ENCODE measurements at regions not wholly inside any gene's neighbourhood (a gene's known extent, or its start where the extent isn't known, plus 50 kb on each side); places are given as distances from the start of the nearest gene placed in this dataset.
"Not testable (repeated sequence)": the region's sequence is repeated elsewhere in the genome, so short reads cannot be mapped to it uniquely, and the experiment has no call there.

DNA sequence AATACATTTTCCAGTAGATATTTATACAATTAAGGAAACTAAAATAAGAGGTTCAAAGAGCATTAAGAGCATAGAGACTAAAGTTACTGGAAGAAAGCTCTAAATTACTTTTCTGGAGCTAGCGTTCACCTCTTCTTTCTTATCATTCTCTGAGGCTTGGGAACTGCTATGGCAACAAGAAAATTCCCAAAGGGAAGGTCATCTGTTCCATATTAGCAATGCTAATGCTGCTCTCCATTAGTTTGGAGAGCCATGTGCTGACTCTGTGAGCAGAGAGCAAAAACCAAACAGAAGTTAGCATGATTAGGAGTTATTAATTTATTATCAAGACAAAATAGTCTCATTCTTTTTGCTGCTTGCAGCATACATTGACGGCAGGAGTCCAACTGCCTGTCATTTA is 143.1 kb upstream of the SLC16A7 start:
- Histone ChIP-seq H3K27ac (ENCODE audit: low read depth, low read length) (no peak overlapping the region), H3K4me3 (ENCODE audit: low read depth in 1 of 2, low read length in 2 of 2) (no peak overlapping the region), H3K27me3 (ENCODE audit: control insufficient read depth in 1 of 2, insufficient read depth in 2 of 2, low read length in 2 of 2) (no peaks in the 10 kb centered on the region), H3K9me3 (ENCODE audit: low read length) (no peaks in the 10 kb centered on the region), H3K4me1 (ENCODE audit: insufficient read depth, low read length) (no peaks in the 10 kb centered on the region), H3K36me3 (ENCODE audit: insufficient read depth, low read length) (no peaks in the 10 kb centered on the region), H3K9ac (ENCODE audit: low read length) (no peak overlapping the region)

DNA sequence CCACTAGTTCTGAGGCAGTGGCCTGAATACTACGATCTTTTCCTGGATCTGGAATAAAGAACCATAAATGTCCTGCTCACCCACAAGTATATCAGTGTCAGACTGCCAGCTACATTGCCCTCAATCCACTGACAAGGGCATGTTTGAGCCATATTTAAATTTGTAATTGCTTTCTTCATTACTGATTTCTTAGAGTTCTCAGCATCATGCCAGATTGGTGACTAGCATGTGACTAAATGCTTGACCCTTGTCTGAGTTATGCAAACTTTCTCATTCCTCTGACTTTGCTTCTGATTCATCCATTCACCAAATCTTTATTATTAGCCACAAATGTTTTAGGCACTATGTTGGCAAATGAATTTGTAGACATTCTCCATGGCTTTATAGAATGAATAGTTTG is 143.6 kb upstream of the SLC16A7 start:
- no peaks in the 10 kb centered on the region for H3K4me1 ChIP-seq (ENCODE audit: insufficient read depth, low read length)
- no peak overlapping the region for H3K27ac ChIP-seq (ENCODE audit: low read depth, low read length)
- H3K27me3 ChIP-seq (ENCODE audit: control insufficient read depth in 1 of 2, insufficient read depth in 2 of 2, low read length in 2 of 2), result no peaks in the 10 kb centered on the region
- H3K4me3 ChIP-seq (ENCODE audit: low read depth in 1 of 2, low read length in 2 of 2), result no peak overlapping the region
- no peak overlapping the region for H3K9ac ChIP-seq (ENCODE audit: low read length)
- H3K36me3 ChIP-seq (ENCODE audit: insufficient read depth, low read length), result no peaks in the 10 kb centered on the region
- H3K9me3 ChIP-seq (ENCODE audit: low read length), result no peaks in the 10 kb centered on the region

DNA sequence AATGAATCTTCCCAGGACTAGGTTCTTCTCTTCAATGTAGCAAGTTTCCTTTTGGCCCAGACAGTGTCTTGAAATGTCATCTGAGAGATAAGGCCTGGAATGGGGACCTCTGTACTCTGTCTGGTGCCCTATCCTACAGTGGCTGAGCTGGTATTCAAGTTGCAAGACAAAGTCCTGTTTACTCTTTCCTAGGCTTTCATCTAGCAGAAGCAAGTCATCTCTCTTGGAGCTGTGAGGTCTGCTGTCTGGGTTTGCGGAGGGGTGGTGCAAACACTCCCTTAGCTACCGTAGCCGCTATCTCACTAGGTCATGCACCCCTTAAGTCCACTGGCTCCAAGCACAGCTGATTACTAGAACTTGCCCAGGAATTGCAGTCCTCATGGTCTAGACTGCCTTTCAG is 149.7 kb upstream of the SLC16A7 start:
- no peaks in the 10 kb centered on the region for H3K27me3 ChIP-seq (ENCODE audit: control insufficient read depth in 1 of 2, insufficient read depth in 2 of 2, low read length in 2 of 2)
- no peak overlapping the region for H3K4me3 ChIP-seq (ENCODE audit: low read depth in 1 of 2, low read length in 2 of 2)
- no peaks in the 10 kb centered on the region for H3K4me1 ChIP-seq (ENCODE audit: insufficient read depth, low read length)
- H3K9ac ChIP-seq (ENCODE audit: low read length), result no peak overlapping the region
- H3K27ac ChIP-seq (ENCODE audit: low read depth, low read length), result no peak overlapping the region
- H3K9me3 ChIP-seq (ENCODE audit: low read length), result no peaks in the 10 kb centered on the region
- no peaks in the 10 kb centered on the region for H3K36me3 ChIP-seq (ENCODE audit: insufficient read depth, low read length)

DNA sequence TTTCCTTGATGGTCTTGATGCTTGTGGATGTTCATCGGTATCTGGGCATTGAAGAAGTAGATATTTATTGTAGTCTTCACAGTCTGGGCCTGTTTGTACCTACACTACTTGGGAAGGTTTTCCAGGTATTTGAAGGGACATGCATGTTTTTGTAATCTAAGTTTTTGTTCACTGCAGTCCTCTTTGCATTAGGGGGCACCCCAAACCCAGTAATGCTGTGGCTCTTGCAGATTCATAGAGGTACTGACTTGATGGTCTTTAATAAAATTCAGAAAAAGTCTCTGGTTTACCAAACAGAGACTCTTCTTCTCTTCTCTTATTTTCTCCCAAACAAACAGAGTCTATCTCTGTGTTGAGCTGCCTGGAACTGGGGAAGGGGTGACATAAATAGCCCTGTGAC is 150.9 kb upstream of the SLC16A7 start:
- Histone ChIP-seq H3K9ac (ENCODE audit: low read length) (no peak overlapping the region), H3K4me1 (ENCODE audit: insufficient read depth, low read length) (no peaks in the 10 kb centered on the region), H3K9me3 (ENCODE audit: low read length) (no peaks in the 10 kb centered on the region)

DNA sequence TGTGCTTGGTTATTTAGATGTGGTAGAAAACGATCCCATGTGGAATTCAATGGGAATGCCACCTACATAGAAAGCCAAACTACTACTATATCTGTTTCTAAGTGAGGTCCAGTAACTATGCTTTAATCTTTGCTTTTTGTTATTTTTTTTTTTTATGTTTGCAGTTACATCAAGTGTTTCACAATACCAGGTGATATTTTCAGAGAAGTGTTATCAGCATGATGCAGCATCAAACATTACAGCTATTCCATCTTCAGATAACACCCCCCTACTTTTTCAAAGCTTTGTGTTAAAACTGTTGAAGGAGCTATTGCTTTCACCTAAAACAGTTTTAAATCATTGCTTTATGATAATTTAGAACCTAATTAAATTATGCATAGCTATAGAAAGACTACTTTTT is 163.8 kb upstream of the SLC16A7 start:
- Histone ChIP-seq H3K27me3 (ENCODE audit: control insufficient read depth in 1 of 2, insufficient read depth in 2 of 2, low read length in 2 of 2) (no peaks in the 10 kb centered on the region), H3K9ac (ENCODE audit: low read length) (no peak overlapping the region), H3K4me3 (ENCODE audit: low read depth in 1 of 2, low read length in 2 of 2) (no peak overlapping the region), H3K9me3 (ENCODE audit: low read length) (no peaks in the 10 kb centered on the region), H3K27ac (ENCODE audit: low read depth, low read length) (no peak overlapping the region), H3K4me1 (ENCODE audit: insufficient read depth, low read length) (no peaks in the 10 kb centered on the region), H3K36me3 (ENCODE audit: insufficient read depth, low read length) (no peaks in the 10 kb centered on the region)

More for the DNA sequence above, 150.9 kb upstream of the SLC16A7 start:
- Histone ChIP-seq H3K4me3 (ENCODE audit: low read depth in 1 of 2, low read length in 2 of 2) (no peak overlapping the region), H3K36me3 (ENCODE audit: insufficient read depth, low read length) (no peaks in the 10 kb centered on the region), H3K27ac (ENCODE audit: low read depth, low read length) (no peak overlapping the region), H3K27me3 (ENCODE audit: control insufficient read depth in 1 of 2, insufficient read depth in 2 of 2, low read length in 2 of 2) (no peaks in the 10 kb centered on the region)

DNA sequence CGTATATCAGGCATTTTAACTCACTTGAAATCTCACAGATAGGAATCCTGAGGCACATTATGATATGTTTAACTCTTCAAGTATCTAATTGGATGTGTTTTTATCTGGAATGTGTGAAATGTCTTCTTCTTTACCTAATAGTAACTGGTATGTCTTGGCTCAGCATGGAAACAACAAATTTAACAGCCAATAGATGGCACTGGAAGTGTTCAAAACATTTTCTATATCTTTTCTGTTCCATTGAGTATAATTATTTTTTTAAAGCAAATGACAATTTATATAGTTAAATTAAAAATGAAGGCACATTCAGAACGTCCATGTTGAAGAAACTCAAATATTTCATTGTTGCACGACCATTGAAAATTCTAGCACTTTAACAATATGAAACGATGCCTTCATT is 164.6 kb upstream of the SLC16A7 start:
- H3K9ac ChIP-seq (ENCODE audit: low read length), result no peak overlapping the region

DNA sequence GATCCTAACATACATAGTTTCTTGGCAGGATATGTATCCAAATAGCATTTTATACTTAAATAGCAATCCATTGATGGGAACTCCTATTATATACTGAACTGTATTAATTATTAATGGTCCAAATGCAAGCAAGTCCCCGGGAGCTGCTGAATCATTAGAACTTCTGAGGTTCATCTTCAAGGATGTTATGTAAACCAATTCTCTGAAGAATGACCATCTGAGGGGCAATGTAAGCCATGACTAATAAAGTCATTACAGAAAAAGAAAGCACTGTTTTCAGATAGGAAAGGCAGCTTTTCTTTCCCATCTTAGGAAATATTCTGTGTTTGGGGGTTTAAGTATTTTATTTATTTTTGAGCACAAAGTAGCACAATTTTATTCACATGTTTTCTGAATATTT is 166.1 kb upstream of the SLC16A7 start:
- H3K9ac ChIP-seq (ENCODE audit: low read length), result no peak overlapping the region
- H3K4me1 ChIP-seq (ENCODE audit: insufficient read depth, low read length), result no peaks in the 10 kb centered on the region
- H3K36me3 ChIP-seq (ENCODE audit: insufficient read depth, low read length), result no peaks in the 10 kb centered on the region
- H3K4me3 ChIP-seq (ENCODE audit: low read depth in 1 of 2, low read length in 2 of 2), result no peak overlapping the region
- no peak overlapping the region for H3K27ac ChIP-seq (ENCODE audit: low read depth, low read length)
- H3K9me3 ChIP-seq (ENCODE audit: low read length), result no peaks in the 10 kb centered on the region
- no peaks in the 10 kb centered on the region for H3K27me3 ChIP-seq (ENCODE audit: control insufficient read depth in 1 of 2, insufficient read depth in 2 of 2, low read length in 2 of 2)

More for the DNA sequence above, 164.6 kb upstream of the SLC16A7 start:
- Histone ChIP-seq H3K4me3 (ENCODE audit: low read depth in 1 of 2, low read length in 2 of 2) (no peak overlapping the region), H3K27ac (ENCODE audit: low read depth, low read length) (no peak overlapping the region), H3K9me3 (ENCODE audit: low read length) (no peaks in the 10 kb centered on the region), H3K4me1 (ENCODE audit: insufficient read depth, low read length) (no peaks in the 10 kb centered on the region), H3K36me3 (ENCODE audit: insufficient read depth, low read length) (no peaks in the 10 kb centered on the region), H3K27me3 (ENCODE audit: control insufficient read depth in 1 of 2, insufficient read depth in 2 of 2, low read length in 2 of 2) (no peaks in the 10 kb centered on the region)

DNA sequence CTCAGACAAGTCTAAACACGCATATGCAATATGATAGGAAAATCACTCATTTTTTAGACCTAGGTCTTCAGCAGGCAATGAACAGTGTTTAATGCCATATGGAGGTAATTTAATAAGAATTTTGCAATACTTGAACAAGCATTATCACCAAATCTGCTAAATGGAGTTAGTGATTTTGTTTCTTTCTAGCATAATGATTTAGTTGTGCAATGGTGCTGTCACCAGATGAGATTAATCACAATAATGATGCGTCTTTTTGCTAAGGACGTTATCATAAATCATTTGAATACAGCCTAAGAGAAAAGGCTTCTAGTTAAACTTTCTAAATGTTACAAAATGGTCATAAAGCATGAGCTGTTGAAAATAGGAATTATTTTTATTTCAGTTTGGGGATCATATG is 170.0 kb upstream of the SLC16A7 start:
- no peaks in the 10 kb centered on the region for H3K27me3 ChIP-seq (ENCODE audit: control insufficient read depth in 1 of 2, insufficient read depth in 2 of 2, low read length in 2 of 2)
- no peaks in the 10 kb centered on the region for H3K9me3 ChIP-seq (ENCODE audit: low read length)
- H3K27ac ChIP-seq (ENCODE audit: low read depth, low read length), result no peak overlapping the region
- H3K36me3 ChIP-seq (ENCODE audit: insufficient read depth, low read length), result no peaks in the 10 kb centered on the region
- H3K4me1 ChIP-seq (ENCODE audit: insufficient read depth, low read length), result no peaks in the 10 kb centered on the region
- H3K9ac ChIP-seq (ENCODE audit: low read length), result no peak overlapping the region
- no peak overlapping the region for H3K4me3 ChIP-seq (ENCODE audit: low read depth in 1 of 2, low read length in 2 of 2)

DNA sequence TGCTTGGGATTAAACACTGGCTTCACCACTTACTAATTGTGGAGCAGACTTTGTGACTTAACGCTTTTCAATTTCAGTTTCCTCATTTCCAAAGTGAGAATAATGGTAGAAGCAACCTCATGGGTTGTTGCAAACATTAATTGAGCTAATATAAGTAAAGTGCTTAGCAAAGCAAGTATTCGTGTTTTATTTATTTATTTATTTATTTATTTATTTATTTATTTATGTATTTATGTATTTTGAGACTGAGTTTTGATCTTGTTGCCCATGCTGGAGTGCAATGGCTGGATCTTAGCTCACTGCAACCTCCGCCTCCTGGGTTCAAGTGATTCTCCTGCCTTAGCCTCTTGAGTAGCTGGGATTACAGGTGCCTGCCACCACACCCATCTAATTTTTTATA is 171.2 kb upstream of the SLC16A7 start:
- not testable (repeated sequence) for H3K27me3 ChIP-seq (ENCODE audit: control insufficient read depth in 1 of 2, insufficient read depth in 2 of 2, low read length in 2 of 2); H3K9me3 ChIP-seq (ENCODE audit: low read length); H3K4me1 ChIP-seq (ENCODE audit: insufficient read depth, low read length); H3K4me3 ChIP-seq (ENCODE audit: low read depth in 1 of 2, low read length in 2 of 2); H3K9ac ChIP-seq (ENCODE audit: low read length); H3K27ac ChIP-seq (ENCODE audit: low read depth, low read length); H3K36me3 ChIP-seq (ENCODE audit: insufficient read depth, low read length)

DNA sequence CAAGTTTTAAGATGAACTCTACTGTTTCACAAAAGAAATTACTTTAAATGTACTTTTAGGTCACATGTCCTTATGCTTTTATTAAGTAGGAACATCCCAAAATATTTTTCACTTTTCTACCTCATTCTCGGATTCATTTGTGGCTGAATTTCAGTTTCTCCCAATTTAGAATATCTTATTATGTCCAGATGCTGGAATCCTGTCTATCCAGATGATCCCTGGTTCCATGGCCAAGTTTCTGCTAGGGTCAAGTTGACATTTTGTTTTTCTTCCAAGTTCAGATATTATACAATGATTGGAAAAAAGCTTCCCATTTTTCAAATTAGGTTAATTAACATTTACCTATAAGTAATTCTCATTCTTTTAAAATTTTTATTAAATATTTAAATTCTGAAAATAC is 181.8 kb upstream of the SLC16A7 start:
- no peaks in the 10 kb centered on the region for H3K4me1 ChIP-seq (ENCODE audit: insufficient read depth, low read length)
- H3K36me3 ChIP-seq (ENCODE audit: insufficient read depth, low read length), result no peaks in the 10 kb centered on the region
- H3K27me3 ChIP-seq (ENCODE audit: control insufficient read depth in 1 of 2, insufficient read depth in 2 of 2, low read length in 2 of 2), result no peaks in the 10 kb centered on the region
- no peaks in the 10 kb centered on the region for H3K9me3 ChIP-seq (ENCODE audit: low read length)
- H3K4me3 ChIP-seq (ENCODE audit: low read depth in 1 of 2, low read length in 2 of 2), result no peak overlapping the region
- no peak overlapping the region for H3K9ac ChIP-seq (ENCODE audit: low read length)
- H3K27ac ChIP-seq (ENCODE audit: low read depth, low read length), result no peak overlapping the region

DNA sequence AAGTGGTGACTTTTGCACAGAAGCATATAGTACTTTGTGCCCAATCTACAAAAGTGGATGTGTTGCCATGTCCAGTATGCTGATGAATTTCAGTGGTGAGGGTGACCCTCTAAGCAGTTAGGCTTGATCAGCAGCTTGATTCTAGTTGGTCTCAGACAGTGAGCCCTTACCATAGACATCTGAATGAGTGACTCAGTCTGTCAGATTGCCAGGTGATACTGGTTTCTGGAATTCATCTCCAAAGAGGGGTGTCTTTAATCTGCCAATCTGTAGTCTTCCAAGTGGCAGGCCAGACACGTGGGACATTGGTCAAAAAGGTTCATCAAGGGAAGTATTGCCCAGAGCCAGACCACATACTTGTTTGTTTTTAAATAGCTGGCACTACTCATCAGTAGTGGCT is 187.4 kb upstream of the SLC16A7 start:
- H3K27me3 ChIP-seq (ENCODE audit: control insufficient read depth in 1 of 2, insufficient read depth in 2 of 2, low read length in 2 of 2), result no peaks in the 10 kb centered on the region
- no peaks in the 10 kb centered on the region for H3K36me3 ChIP-seq (ENCODE audit: insufficient read depth, low read length)
- no peak overlapping the region for H3K4me3 ChIP-seq (ENCODE audit: low read depth in 1 of 2, low read length in 2 of 2)
- no peak overlapping the region for H3K27ac ChIP-seq (ENCODE audit: low read depth, low read length)
- no peaks in the 10 kb centered on the region for H3K4me1 ChIP-seq (ENCODE audit: insufficient read depth, low read length)
- no peak overlapping the region for H3K9ac ChIP-seq (ENCODE audit: low read length)
- H3K9me3 ChIP-seq (ENCODE audit: low read length), result no peaks in the 10 kb centered on the region

DNA sequence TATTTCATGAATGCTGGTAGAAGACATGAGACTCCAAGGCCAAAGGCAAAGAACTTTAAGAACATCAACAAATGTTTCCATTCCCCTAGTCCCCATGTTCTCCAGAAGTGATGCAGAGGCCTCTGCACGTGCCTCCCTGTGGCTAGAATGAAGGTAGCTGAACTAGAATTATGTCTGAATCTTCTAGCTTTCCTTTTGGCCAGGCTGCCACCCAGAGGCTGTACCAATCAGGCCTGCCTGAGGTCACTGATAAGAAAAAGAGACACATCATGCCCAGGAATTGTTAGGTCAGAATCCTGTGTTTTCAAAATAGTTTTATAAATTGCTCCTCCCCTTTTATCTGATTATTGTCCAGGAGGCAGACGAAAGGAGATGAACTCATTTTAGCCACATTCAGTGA is 188.0 kb upstream of the SLC16A7 start:
- Histone ChIP-seq H3K9me3 (ENCODE audit: low read length) (no peaks in the 10 kb centered on the region), H3K27me3 (ENCODE audit: control insufficient read depth in 1 of 2, insufficient read depth in 2 of 2, low read length in 2 of 2) (no peaks in the 10 kb centered on the region), H3K27ac (ENCODE audit: low read depth, low read length) (no peak overlapping the region), H3K9ac (ENCODE audit: low read length) (no peak overlapping the region), H3K36me3 (ENCODE audit: insufficient read depth, low read length) (no peaks in the 10 kb centered on the region), H3K4me3 (ENCODE audit: low read depth in 1 of 2, low read length in 2 of 2) (no peak overlapping the region), H3K4me1 (ENCODE audit: insufficient read depth, low read length) (no peaks in the 10 kb centered on the region)

Data from muscle layer of colon (tissue), 2 donors.